HG02870 (cell line): ENCODE measurements at regions not wholly inside any gene's neighbourhood (a gene's known extent, or its start where the extent isn't known, plus 50 kb on each side); places are given as distances from the start of the nearest gene placed in this dataset.

Experiments
- ATAC-seq: cut with Tn5 transposase; IDR thresholded peaks from one replicate; pipeline ENCODE4 v1.9.1; 2021; ENCODE audit warnings: mild to moderate bottlenecking, moderate library complexity; ENCODE audit not compliant: unreplicated experiment

- no peak for ATAC-seq
These were observed 793.9 kb downstream of the SEMA5A start for GRCh38 chr5:8751971-8752370.

DNA sequence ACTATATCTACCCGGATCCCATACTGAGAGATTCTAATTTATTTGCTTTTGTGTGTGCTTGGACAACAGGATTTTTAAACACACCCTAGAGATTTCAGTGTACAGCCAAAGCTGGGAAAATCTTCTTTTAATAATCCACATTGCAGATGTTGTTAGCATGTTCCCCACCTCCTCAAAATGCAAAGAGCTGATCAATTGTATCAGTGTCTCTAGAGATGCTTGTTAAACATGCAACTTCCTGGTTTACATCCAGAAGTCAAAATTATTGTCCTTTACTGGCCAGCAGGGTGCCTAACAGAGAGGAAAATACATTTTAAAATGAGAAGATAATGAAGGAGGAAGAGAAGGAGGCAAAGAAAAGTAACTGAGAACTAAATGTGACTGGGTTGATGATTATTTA, 793.3 kb downstream of the SEMA5A start:
- ATAC-seq = no peak

- no peak for ATAC-seq
These were observed 789.3 kb downstream of the SEMA5A start for GRCh38 chr5:8756498-8757084.

GRCh38 chr5:8765886-8766285, 780.0 kb downstream of the SEMA5A start:
- ATAC-seq = no peak

GRCh38 chr5:8766448-8766847, 779.4 kb downstream of the SEMA5A start:
- no peak for ATAC-seq

DNA sequence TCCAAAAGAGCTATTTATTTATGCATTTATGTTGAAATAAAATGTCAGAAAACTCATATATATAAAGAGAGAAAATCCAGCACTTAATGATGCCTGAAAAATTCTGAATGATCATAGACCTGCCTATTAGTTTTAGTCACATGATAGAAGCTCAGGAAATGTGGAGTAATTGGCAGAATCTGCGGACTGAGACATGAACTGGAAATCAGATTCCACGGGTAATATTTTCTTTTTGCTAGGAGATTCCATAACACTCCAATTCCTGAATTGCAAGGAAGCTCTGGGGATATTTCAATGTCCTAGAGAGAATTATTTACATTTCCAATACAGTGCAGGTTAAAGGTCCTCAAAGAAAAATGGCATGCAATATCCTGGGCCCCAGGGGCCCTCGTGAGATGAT, 778.8 kb downstream of the SEMA5A start:
- ATAC-seq = no peak

GRCh38 chr5:8767746-8768145, 778.1 kb downstream of the SEMA5A start:
- ATAC-seq = no peak

DNA sequence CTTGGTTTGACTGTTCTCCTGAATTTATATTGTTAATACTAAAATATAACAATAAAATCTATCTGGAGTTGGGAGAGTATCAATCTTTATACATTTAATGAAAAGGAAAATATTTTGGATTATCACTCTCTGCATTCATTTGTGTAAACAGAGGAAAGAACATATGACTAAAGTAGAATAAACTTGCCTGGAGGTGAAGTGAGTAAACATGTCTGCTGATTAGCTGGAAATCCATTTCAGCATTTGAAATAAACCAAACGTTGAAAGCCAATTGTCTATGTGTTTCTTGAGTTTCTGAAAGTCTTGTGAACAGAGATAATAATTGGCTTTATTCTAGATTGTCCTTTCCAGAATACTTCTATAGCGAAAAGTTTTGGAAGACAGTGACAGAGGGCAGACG, 776.2 kb downstream of the SEMA5A start:
- no peak for ATAC-seq

GRCh38 chr5:8770431-8770830, 775.4 kb downstream of the SEMA5A start:
- ATAC-seq = no peak

DNA sequence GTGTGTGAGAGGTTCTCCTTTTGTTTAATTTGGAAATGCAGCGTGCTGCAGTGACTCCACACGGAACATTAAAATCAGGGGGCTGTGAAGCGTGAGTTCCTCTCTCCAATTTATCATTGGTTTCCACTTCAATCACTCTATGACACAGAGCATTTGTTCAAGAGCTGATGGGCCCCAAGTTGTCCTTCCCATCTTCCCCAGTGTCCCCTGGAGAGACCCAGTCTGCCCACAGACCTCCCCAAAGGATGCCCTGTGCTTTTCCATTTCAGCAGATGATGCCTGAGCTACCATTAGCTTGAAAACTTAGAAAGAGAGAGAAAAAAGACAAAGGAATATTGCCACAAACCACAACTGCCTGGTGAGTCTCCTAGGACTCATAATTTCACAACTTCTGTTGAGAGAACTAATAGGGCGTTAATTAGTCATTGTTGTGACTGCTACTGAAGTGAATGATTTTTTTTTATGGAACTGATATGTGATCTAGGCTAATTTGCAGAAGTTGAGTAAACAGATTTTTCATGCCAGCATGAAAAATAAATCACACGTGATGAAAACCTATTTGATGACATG, 772.7 kb downstream of the SEMA5A start:
- no peak for ATAC-seq

DNA sequence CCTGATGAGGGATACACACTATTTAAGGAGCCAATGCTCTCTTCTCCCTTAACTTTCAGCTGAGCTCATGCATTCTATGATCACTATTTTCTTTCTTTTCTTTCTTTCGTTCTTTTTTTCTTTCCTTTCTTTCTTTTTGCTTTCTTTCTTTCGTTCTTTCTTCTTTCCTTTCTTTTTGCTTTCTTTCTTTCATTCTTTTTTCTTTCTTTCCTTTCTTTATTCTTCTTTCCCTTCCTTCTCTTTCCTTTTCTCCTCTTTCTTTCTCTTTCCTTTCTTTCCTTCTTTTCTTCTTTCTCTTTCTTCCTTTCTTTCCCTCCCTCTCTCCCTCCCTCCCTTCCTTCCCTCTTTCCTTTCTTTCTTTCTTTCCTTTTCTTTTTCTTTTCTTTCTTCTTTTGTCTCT, 761.2 kb downstream of the SEMA5A start:
- no peak for ATAC-seq

DNA sequence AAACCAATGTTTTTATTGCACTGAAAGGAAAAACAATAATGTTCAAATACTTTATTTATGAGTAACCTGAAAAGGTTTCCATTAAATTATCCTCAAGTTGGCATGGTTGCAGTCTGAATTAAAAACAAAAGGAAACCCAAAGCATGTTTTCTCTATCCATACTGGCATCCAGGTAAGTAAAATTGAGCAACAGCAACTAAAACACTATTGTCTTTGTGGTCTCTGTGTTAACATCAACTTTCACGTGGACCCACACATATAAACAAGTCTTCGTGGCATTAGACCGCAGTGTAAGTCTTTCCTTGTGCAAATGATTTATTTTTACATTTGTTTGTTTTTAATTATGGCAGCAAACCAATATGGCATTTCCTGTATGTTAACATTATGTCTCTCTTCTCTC, 757.6 kb downstream of the SEMA5A start:
- no peak for ATAC-seq

DNA sequence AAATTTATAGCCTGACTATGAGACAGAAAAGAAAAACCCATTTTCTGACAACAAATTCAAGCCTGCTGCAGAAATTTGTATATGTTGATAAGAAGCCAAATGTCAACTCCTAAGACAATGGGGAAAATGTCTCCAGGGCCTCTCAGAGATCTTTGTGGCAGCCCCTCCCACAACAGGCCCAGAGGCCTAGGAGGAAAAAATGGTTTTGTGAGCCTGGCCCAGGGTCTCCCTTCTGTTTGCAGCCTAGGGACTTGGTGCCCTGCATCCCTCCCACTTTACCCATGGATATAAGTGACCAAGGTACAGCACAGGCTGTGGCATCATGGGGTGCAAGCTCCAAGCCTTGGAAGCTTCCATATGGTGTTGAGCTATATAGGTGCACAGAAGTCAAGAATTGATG, 740.2 kb downstream of the SEMA5A start:
- ATAC-seq = no peak

- no peak for ATAC-seq
These were observed 738.2 kb downstream of the SEMA5A start for GRCh38 chr5:8807636-8808035.

DNA sequence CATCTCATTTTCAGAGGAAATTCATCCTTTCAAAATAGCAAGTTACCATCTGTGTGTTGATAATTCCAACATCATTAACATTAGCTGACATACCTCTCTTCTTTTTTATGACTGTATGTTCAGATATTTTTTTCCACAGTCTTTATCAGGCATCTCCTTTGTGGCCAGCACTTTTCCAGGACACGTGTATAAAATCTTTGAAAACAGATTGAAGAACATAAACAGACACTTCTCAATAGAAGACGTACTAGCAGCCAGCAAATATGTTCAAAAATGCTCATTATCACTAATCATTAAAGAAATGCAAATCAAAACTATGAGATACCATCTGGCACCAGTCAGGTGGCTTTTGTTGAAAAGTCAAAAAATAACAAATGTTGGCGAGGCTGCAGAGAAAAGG, 734.3 kb downstream of the SEMA5A start:
- ATAC-seq = no peak

DNA sequence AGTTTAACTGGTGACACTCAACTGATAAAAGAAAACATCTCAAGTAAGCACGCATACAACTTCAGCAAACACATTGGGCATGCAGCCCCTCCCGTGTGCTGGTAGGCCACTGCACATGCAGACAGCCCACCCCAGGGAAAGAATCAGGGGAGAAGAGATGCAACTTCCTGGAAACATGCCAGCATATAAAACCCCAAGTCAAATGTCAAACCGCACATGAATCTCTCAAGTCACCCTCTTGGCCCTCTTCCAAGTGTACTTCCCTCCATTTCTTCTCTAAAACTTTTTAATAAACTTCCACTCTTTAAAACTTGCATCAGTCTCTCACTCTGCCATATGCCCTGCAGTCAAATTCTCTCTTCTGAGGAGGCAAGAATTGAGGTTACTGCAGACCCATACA, 732.7 kb downstream of the SEMA5A start:
- no peak for ATAC-seq

DNA sequence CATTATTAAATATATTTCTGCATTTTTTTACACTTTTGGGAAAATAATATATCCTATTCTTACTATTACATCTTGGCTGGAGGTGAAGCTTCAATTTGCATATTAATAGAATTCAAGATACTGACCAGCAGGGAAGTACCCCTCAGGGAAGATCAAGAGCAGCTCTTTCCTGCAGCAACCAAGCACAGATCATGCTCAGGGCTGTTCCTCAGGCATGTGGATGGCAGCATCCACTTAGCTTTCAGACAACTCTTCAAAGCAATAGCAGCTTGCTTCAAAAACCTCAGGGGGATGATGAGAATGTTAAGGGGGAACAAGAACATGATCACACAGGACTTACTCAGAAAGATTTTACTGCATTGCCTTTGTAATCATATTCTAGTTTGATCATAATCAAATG, 731.8 kb downstream of the SEMA5A start:
- ATAC-seq = no peak

DNA sequence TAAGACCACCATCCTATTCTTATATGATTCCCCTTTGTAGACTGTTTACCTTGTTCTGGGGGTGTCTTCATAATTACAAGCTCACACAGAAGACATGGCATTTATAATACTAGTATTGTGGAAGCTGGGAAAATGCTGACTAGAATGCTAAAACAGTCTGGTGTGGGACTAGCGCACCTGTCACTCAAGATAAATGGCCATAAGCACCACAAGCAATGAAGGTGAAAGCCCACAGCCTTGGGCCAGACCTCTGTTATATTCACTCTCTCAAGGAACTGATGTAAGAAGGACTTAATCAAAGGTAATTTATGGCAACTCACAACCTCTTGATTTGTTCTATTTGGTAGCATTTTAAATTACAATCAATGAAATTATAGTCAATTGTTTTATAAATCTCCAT, 721.5 kb downstream of the SEMA5A start:
- ATAC-seq = no peak

- no peak for ATAC-seq
These were observed 720.6 kb downstream of the SEMA5A start for GRCh38 chr5:8825139-8825757.

GRCh38 chr5:8826508-8826907, 719.4 kb downstream of the SEMA5A start:
- no peak for ATAC-seq

- ATAC-seq = no peak
These were observed 718.2 kb downstream of the SEMA5A start for GRCh38 chr5:8827696-8828095.

GRCh38 chr5:8828596-8829322, 717.1 kb downstream of the SEMA5A start:
- no peak for ATAC-seq
